Suprapubic skin (tissue), 4 donors: ENCODE measurements at regions not wholly inside any gene's neighbourhood (a gene's known extent, or its start where the extent isn't known, plus 50 kb on each side); places are given as distances from the start of the nearest gene placed in this dataset.
"Not testable (repeated sequence)": the region's sequence is repeated elsewhere in the genome, so short reads cannot be mapped to it uniquely, and the experiment has no call there.

ENCODE experiments used
- CTCF ChIP-seq, 2 donors: fragments of 200-600 bp in 1 of 2; fragments of 450-650 bp in 1 of 2; sonication (generic) in 1 of 2; IDR thresholded peaks; one replicate each; pipeline ENCODE4 v1.5.1; 2016 to 2019; ENCODE audit warnings: antibody characterized with exemption in 2 of 2, mild to moderate bottlenecking in 1 of 2, moderate library complexity in 1 of 2
- POLR2A ChIP-seq, 2 donors: fragments of 450-650 bp; IDR thresholded peaks; one replicate each; pipeline ENCODE4 v1.6.1; 2017; ENCODE audit warnings: antibody characterized with exemption in 2 of 2, mild to moderate bottlenecking in 2 of 2, moderate library complexity in 2 of 2
- POLR2AphosphoS5 ChIP-seq, 3 donors: sonication (generic); formaldehyde crosslinking; IDR thresholded peaks; one replicate each; pipeline ENCODE4 v1.6.1; 2017; ENCODE audit warnings: antibody characterized with exemption in 3 of 3

GRCh38 chr6:57900687-57901399, 583.4 kb downstream of the PRIM2 start:
- TF ChIP-seq CTCF, POLR2AphosphoS5, POLR2A (IDR thresholded peaks at IDR 0.05): not testable (repeated sequence)
